Tibial nerve (tissue), 4 donors: ENCODE measurements at regions not wholly inside any gene's neighbourhood (a gene's known extent, or its start where the extent isn't known, plus 50 kb on each side); places are given as distances from the start of the nearest gene placed in this dataset.

Source experiments
- DNase-seq, 2 donors: peaks; one replicate each; pipeline ENCODE4 v3.0.0-alpha.2; 2019; ENCODE audit warnings: low spot score in 2 of 2
- H3K27ac ChIP-seq, 4 donors: fragments of 200-600 bp; sonication (generic) in 3 of 4; one replicate each; pipeline ENCODE4 v1.5.1; 2017 to 2019; ENCODE audit warnings: mild to moderate bottlenecking in 1 of 4
- H3K27me3 ChIP-seq, 2 donors: fragments of 200-600 bp; sonication (generic) in 1 of 2; one replicate each; pipeline versions ENCODE4 v1.5.1 to v1.6.0; 2017 to 2019
- H3K36me3 ChIP-seq, 3 donors: fragments of 200-600 bp; sonication (generic); one replicate each; pipeline ENCODE4 v1.5.1; 2018 to 2019
- H3K4me1 ChIP-seq, 4 donors: fragments of 200-600 bp; sonication (generic) in 3 of 4; one replicate each; pipeline ENCODE4 v1.5.1; 2017 to 2019
- H3K4me3 ChIP-seq, 4 donors: fragments of 200-600 bp; sonication (generic) in 3 of 4; one replicate each; pipeline ENCODE4 v1.5.1; 2017 to 2019; ENCODE audit warnings: mild to moderate bottlenecking in 1 of 4, moderate library complexity in 1 of 4
- H3K9me3 ChIP-seq, 4 donors: fragments of 200-600 bp; sonication (generic) in 3 of 4; one replicate each; pipeline ENCODE4 v1.5.1; 2017 to 2019
- CTCF ChIP-seq, 5 experiments: fragments of 200-600 bp in 3 of 5; fragments of 450-650 bp in 2 of 5; sonication (generic) in 3 of 5; IDR thresholded peaks; one replicate each; pipeline ENCODE4 v1.5.1; 2016 to 2019; ENCODE audit warnings: antibody characterized with exemption in 5 of 5, mild to moderate bottlenecking in 3 of 5, moderate library complexity in 2 of 5
- EP300 ChIP-seq, 2 donors: sonication (generic); formaldehyde crosslinking; IDR thresholded peaks; one replicate each; pipeline ENCODE4 v1.6.1; 2017; ENCODE audit warnings: antibody characterized with exemption in 2 of 2, mild to moderate bottlenecking in 1 of 2
- POLR2A ChIP-seq, 2 donors: fragments of 450-650 bp; IDR thresholded peaks; one replicate each; pipeline ENCODE4 v1.6.1; 2017; ENCODE audit warnings: antibody characterized with exemption in 2 of 2, mild to moderate bottlenecking in 2 of 2, moderate library complexity in 2 of 2
- WGBS, 2 donors: methylation state at CpG; one replicate each; pipeline ENCODE4 v1.1.5; 2018; 5-methylcytosine and 5-hydroxymethylcytosine counted together

DNA sequence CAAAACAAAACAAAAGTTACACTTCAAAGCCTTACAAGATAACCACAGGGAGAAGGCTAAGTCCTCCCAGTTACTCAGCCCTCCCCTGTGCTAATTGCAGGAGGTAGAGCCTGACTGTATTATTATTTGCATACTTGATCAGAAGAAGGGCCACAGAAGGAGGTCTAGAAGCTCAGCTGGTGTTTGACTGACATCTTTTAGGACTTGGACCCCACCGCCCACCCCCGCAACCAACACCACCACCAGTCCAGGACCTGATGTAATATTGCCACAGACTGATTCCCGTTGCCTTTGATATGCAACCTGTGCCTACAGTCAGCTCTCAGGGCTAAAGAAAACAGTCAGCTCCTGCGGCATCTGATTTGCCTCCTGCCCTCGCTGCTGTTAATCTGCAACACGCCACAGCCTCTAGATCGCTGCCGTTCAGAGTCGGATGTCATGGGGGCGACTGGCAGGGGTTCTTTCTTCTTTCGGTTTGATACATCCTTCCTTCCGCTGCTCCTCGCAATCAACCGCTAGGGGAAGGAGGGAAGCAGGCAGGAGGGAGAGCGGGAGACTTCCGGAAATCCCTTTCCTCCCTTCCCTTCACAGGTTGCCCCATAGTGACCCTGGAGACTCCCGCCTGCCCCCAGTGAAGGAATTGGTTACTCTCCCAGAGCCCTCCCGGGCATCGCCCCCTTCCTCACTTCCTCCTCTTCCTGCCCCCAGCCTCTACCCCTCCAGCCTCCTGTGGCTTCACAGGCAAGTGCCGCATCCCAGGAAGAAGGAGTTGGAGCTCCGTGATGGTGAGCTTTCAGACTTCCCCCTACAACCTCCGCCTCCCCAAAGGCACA, 90.5 kb upstream of the SOX9 start:
- Histone ChIP-seq H3K4me1 (peaks cover 0 to 14% (median 0%) of the 10 kb centered on the region in 4 donors), H3K27ac (no peak overlapping the region), H3K9me3 (no peaks in the 10 kb centered on the region), H3K4me3 (peak overlapping the region; percentile 21 to 52 (median 32)), H3K36me3 (no peaks in the 10 kb centered on the region), H3K27me3 (peaks cover 0 to 27% of the 10 kb centered on the region in 2 donors)
- DNase-seq: peak in 1 of 2 donors; percentile 8
- 4 to 5% methylated on average over 21 to 22 of the region's 22 CpGs for WGBS, 2 donors
- TF ChIP-seq CTCF (IDR thresholded peaks at IDR 0.05) (peak in 3 of 5 experiments; percentile 36 to 47 (median 42)), EP300 (IDR thresholded peaks at IDR 0.05) (no peak), POLR2A (IDR thresholded peaks at IDR 0.05) (no peak)

DNA sequence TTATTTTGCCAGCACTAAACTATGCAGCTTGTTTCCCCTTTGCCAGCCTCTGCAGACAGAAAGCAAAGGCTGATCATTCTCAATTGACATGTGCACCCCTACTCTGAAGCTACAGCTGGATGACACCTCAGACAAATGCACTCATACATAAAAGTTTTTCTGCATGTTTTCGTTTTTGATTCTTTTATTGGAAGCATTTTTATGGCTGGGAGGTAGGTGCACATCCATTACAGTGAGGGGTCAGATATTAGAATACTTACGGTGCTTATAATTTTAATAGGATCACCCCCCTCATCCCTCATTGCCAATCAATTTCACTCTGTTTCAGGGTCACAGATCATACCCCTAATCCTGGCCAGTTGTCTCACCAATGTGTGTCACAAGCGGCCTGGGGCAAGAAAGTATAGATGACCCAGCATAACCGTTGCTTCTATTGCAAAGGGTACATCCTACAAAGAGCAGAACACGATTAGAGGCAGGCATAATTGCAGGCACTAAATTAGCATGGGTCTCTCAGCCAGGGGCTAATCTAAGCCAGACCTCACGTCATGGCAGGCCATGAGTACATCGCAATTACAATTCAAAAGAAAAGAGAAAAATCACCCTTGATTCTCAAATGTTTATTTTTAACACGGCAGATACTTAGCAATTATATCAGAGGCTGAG, 89.5 kb upstream of the SOX9 start:
- Histone ChIP-seq H3K9me3 (no peaks in the 10 kb centered on the region), H3K36me3 (no peaks in the 10 kb centered on the region), H3K4me1 (peaks cover 0 to 14% (median 0%) of the 10 kb centered on the region in 4 donors), H3K27me3 (peaks cover 0 to 20% of the 10 kb centered on the region in 2 donors), H3K27ac (no peak overlapping the region), H3K4me3 (no peak overlapping the region)
- WGBS, 2 donors: 78 to 81% methylated on average over 8 of the region's 8 CpGs
- TF ChIP-seq EP300 (IDR thresholded peaks at IDR 0.05): no peak
- TF ChIP-seq POLR2A (IDR thresholded peaks at IDR 0.05): no peak
- no peak for TF ChIP-seq CTCF (IDR thresholded peaks at IDR 0.05)
- no peak for DNase-seq

- Histone ChIP-seq H3K27ac (no peak overlapping the region), H3K9me3 (no peaks in the 10 kb centered on the region), H3K27me3 (peaks cover 0 to 15% of the 10 kb centered on the region in 2 donors), H3K36me3 (no peaks in the 10 kb centered on the region), H3K4me3 (no peak overlapping the region), H3K4me1 (peaks cover 0 to 14% (median 0%) of the 10 kb centered on the region in 4 donors)
- WGBS, 2 donors: 40 to 48% methylated on average over 4 of the region's 4 CpGs
- DNase-seq: no peak
- TF ChIP-seq EP300 (IDR thresholded peaks at IDR 0.05) (no peak), POLR2A (IDR thresholded peaks at IDR 0.05) (no peak), CTCF (IDR thresholded peaks at IDR 0.05) (no peak)
These were observed 87.5 kb upstream of the SOX9 start for GRCh38 chr17:72033334-72033733.

DNA sequence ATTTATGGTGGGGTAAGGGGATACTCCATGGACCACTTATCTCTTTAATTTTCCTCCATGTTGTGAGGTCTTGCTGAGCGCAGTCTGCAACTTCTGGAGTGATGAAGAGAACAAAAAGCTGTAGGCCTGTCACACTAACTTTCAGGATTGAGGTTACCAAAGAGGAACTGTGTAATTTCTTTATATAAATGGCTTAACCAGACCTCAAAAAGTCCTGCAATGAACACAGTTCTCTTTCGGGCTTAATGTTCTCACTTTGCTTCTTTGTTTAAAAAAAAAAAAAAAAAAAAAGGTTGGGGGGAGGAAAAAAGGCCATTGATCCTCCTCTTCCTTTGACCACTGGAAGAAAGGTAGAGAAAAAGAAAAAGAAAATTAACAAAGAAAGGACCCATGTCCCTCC, 86.8 kb upstream of the SOX9 start:
- Histone ChIP-seq H3K36me3 (no peaks in the 10 kb centered on the region), H3K9me3 (no peaks in the 10 kb centered on the region)
- 81 to 84% methylated on average over 2 of the region's 2 CpGs for WGBS, 2 donors

More for the DNA sequence above, 86.8 kb upstream of the SOX9 start:
- Histone ChIP-seq H3K4me3 (no peak overlapping the region), H3K27me3 (peaks cover 0 to 8% of the 10 kb centered on the region in 2 donors), H3K27ac (no peak overlapping the region), H3K4me1 (peaks cover 0 to 14% (median 0%) of the 10 kb centered on the region in 4 donors)
- DNase-seq: no peak
- TF ChIP-seq EP300 (IDR thresholded peaks at IDR 0.05): no peak
- no peak for TF ChIP-seq CTCF (IDR thresholded peaks at IDR 0.05)
- no peak for TF ChIP-seq POLR2A (IDR thresholded peaks at IDR 0.05)
